ENCODE measurements at regions not wholly inside any gene's neighbourhood (a gene's known extent, or its start where the extent isn't known, plus 50 kb on each side); places are given as distances from the start of the nearest gene placed in this dataset.

DNA sequence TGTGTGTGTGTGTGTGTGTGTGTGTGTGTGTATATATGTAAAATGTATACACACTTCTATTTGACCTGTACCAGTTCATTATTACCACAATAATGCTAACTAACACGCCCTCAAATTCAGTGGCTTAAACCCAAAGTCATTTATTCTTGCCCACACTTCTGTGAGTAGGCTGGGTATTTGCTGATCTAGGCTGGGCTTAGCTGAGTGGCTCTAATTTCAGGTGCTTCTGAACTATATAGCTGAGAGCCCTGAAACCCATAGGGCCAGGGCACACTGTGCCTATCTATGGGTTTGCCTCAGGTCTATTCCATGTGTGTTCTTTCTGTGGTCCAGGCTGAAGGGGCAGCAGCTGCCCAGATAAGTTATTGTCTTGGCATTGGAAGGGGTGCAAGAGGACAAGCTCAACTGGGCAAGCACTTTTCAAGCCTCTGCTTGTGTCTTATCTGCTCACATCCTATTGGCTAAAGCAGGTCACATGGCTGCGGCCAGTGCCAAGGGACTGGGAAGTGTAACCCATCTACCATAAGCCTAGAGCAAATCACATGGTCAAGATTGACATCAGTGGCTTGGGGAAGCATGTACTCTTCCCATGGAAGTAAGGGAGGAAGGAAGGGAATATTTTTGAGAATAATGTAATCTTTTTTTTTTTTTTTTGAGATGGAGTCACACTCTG lies 139.9 kb downstream of the PALM2AKAP2 start:
- TF ChIP-seq SP1 (IDR thresholded peaks at IDR 0.05) = no peak
- TF ChIP-seq ZNF384 (IDR thresholded peaks at IDR 0.05) = no peak
- no peak for TF ChIP-seq SUZ12 (IDR thresholded peaks at IDR 0.05)
- no peak for TF ChIP-seq CTBP1 (IDR thresholded peaks at IDR 0.05; ENCODE audit: borderline replicate concordance)
- no peak for TF ChIP-seq FOXK2 (IDR thresholded peaks at IDR 0.05)
- no peak for TF ChIP-seq FOXM1 (IDR thresholded peaks at IDR 0.05; ENCODE audit: borderline replicate concordance)
